Transverse colon (tissue), 4 donors: ENCODE measurements at regions not wholly inside any gene's neighbourhood (a gene's known extent, or its start where the extent isn't known, plus 50 kb on each side); places are given as distances from the start of the nearest gene placed in this dataset.

ENCODE experiments used
- DNase-seq: peaks from one replicate; pipeline ENCODE4 v3.0.0-alpha.2; 2019
- H3K27ac ChIP-seq, 4 donors: fragments of 200-600 bp; sonication (generic); 2 replicates each; pipeline ENCODE4 v1.5.1; 2016 to 2018; ENCODE audit warnings: inconsistent platforms in 4 of 4
- H3K27me3 ChIP-seq: fragments of 200-600 bp; sonication (generic); 2 replicates; pipeline ENCODE4 v1.5.1; 2017; ENCODE audit warnings: inconsistent platforms
- H3K36me3 ChIP-seq, 4 donors: fragments of 200-600 bp; sonication (generic); 2 replicates each; pipeline ENCODE4 v1.5.1; 2017 to 2019; ENCODE audit warnings: inconsistent platforms in 4 of 4
- H3K4me1 ChIP-seq, 4 donors: fragments of 200-600 bp; sonication (generic); 2 replicates each; pipeline ENCODE4 v1.5.1; 2017 to 2020; ENCODE audit warnings: inconsistent platforms in 4 of 4
- H3K4me3 ChIP-seq, 4 donors: fragments of 200-600 bp; sonication (generic); 1 replicate in 1 of 4; 2 replicates in 3 of 4; pipeline versions ENCODE4 v1.5.1 to v1.6.1; 2017 to 2019; ENCODE audit warnings: inconsistent platforms in 4 of 4
- H3K9me3 ChIP-seq, 2 donors: fragments of 200-600 bp; sonication (generic); 2 replicates each; pipeline ENCODE4 v1.5.1; 2017 to 2019; ENCODE audit warnings: inconsistent platforms in 2 of 2
- EP300 ChIP-seq: sonication (generic); formaldehyde crosslinking; IDR thresholded peaks from one replicate; pipeline ENCODE4 v1.6.1; 2017; ENCODE audit warnings: antibody characterized with exemption, low read depth
- POLR2A ChIP-seq: fragments of 450-650 bp; IDR thresholded peaks from one replicate; pipeline ENCODE4 v1.6.1; 2016; ENCODE audit warnings: antibody characterized with exemption, mild to moderate bottlenecking, moderate library complexity
- POLR2AphosphoS5 ChIP-seq, 3 donors: sonication (generic); formaldehyde crosslinking; IDR thresholded peaks; one replicate each; pipeline ENCODE4 v1.6.1; 2016; ENCODE audit warnings: antibody characterized with exemption in 3 of 3
- WGBS, 2 donors: methylation state at CpG; one replicate each; pipeline ENCODE4 v1.1.5; 2018; ENCODE audit warnings: low coverage in 1 of 2; 5-methylcytosine and 5-hydroxymethylcytosine counted together
- in situ Hi-C, 4 donors: fragments of 200-750 bp; cut with MboI; loops; one replicate each; pipeline versions ENCODE4 v1.15.0 to v1.15.1; 2017; ENCODE audit warnings: low sequenced_read_pairs in 3 of 4, low pct_ligation_motif_present in 1 of 4, low pct_unique_long_range_greater_than_20kb in 1 of 4
- intact Hi-C: fragments of 100-400 bp; cut with DNase I; formaldehyde crosslinking; loops from one replicate; pipeline ENCODE4 v1.15.1; 2023; ENCODE audit warnings: low total_unique reads
- TF ChIP-seq, protein P1 (sequence below), 5 experiments: fragments of 200-600 bp in 3 of 5; fragments of 450-650 bp in 2 of 5; sonication (generic) in 3 of 5; IDR thresholded peaks; 1 replicate in 2 of 5; 2 replicates in 3 of 5; pipeline ENCODE4 v1.5.1; 2016 to 2017; ENCODE audit warnings: antibody characterized with exemption in 5 of 5, inconsistent platforms in 3 of 5, mild to moderate bottlenecking in 2 of 5, moderate library complexity in 1 of 5

DNA sequence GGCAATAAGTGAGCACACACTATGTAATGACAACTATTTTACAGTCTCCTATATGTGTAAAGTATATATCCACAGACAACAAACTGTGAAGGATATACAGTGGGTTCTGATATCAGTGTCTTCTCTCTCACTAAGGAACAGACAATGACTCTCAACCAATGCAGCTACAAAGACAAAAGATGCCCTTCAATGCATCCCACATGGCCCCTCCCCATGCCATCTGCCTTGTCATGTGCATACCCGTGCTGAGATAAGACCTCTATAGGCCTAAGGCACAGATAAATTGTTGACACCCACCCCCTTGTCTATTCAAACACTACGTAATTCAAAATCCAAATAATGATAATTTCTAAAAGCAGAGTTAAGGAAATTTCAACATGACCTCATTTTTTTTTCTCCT is 1123.5 kb upstream of the MAP3K7 start:
- TF ChIP-seq, protein P1, sequence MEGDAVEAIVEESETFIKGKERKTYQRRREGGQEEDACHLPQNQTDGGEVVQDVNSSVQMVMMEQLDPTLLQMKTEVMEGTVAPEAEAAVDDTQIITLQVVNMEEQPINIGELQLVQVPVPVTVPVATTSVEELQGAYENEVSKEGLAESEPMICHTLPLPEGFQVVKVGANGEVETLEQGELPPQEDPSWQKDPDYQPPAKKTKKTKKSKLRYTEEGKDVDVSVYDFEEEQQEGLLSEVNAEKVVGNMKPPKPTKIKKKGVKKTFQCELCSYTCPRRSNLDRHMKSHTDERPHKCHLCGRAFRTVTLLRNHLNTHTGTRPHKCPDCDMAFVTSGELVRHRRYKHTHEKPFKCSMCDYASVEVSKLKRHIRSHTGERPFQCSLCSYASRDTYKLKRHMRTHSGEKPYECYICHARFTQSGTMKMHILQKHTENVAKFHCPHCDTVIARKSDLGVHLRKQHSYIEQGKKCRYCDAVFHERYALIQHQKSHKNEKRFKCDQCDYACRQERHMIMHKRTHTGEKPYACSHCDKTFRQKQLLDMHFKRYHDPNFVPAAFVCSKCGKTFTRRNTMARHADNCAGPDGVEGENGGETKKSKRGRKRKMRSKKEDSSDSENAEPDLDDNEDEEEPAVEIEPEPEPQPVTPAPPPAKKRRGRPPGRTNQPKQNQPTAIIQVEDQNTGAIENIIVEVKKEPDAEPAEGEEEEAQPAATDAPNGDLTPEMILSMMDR (IDR thresholded peaks at IDR 0.05) = no peak
- TF ChIP-seq POLR2A (no peak), EP300 (no peak), POLR2AphosphoS5 (IDR thresholded peaks at IDR 0.05) (no peak)
- no peak overlapping the region for H3K27ac ChIP-seq
- no peak overlapping the region for H3K4me3 ChIP-seq
- H3K9me3 ChIP-seq = no peaks in the 10 kb centered on the region
- intact Hi-C loops = no loop called here
- H3K4me1 ChIP-seq = no peaks in the 10 kb centered on the region
- H3K27me3 ChIP-seq = no peaks in the 10 kb centered on the region
- in situ Hi-C loops = no loop called here
- no peaks in the 10 kb centered on the region for H3K36me3 ChIP-seq
- 57 to 61% methylated on average over 2 of the region's 2 CpGs for WGBS, 2 donors
- no peak for DNase-seq

DNA sequence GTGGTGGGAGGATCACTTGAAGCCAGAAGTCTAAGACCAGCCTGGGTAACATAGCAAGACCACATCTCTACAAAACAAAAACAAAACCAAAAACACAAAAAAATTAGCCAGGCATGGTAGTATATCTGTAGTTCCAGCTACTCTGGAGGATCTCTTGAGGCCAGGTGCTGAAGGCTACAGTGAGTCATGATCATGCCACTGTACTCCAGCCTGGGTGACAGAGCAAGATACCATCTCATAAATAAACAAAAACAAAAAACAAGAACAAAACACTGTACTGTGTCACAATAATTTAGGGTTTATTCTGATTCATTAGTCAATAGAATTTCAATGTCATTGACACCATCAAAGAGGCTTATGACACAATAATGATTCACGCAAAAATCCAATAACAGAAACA is 1121.7 kb upstream of the MAP3K7 start:
- intact Hi-C loops (no loop called here), in situ Hi-C loops (no loop called here)
- Histone ChIP-seq H3K36me3 (no peaks in the 10 kb centered on the region), H3K27ac (no peak overlapping the region), H3K27me3 (no peaks in the 10 kb centered on the region), H3K4me3 (no peak overlapping the region), H3K9me3 (no peaks in the 10 kb centered on the region), H3K4me1 (no peaks in the 10 kb centered on the region)
- no peak for DNase-seq
- 91 to 100% methylated on average over 1 of the region's 1 CpG for WGBS, 2 donors
- TF ChIP-seq POLR2AphosphoS5 (IDR thresholded peaks at IDR 0.05) (no peak), EP300 (no peak), POLR2A (no peak)
- TF ChIP-seq, protein P1 (IDR thresholded peaks at IDR 0.05) = no peak

DNA sequence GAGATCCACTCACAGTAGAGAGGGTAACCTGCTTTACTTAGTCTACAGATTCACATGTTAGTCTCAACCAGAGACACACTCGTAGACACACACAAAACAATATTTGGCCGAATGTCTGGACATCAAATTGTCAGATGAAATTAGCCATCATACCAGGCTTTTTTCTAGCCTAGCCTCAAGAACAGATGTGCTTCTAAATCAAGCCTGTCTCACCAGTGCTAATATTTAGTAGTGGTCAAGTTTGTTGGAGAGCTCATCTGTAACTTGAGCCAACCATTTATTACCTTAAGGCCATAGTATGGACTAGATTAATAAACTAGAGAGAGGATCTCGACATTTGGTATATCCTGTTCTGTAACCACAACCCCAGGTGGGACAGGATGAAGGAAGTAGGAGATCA is 1118.8 kb upstream of the MAP3K7 start:
- TF ChIP-seq POLR2AphosphoS5 (IDR thresholded peaks at IDR 0.05) (no peak), POLR2A (no peak), EP300 (no peak)
- TF ChIP-seq, protein P1 (IDR thresholded peaks at IDR 0.05) = no peak
- no peak overlapping the region for H3K4me3 ChIP-seq
- WGBS, 2 donors = 72 to 89% methylated on average over 1 to 3 of the region's 3 CpGs
- H3K4me1 ChIP-seq = no peaks in the 10 kb centered on the region
- no peaks in the 10 kb centered on the region for H3K36me3 ChIP-seq
- DNase-seq = no peak
- no peak overlapping the region for H3K27ac ChIP-seq
- no peaks in the 10 kb centered on the region for H3K27me3 ChIP-seq
- intact Hi-C loops (no loop called here), in situ Hi-C loops (no loop called here)
- H3K9me3 ChIP-seq = no peaks in the 10 kb centered on the region

DNA sequence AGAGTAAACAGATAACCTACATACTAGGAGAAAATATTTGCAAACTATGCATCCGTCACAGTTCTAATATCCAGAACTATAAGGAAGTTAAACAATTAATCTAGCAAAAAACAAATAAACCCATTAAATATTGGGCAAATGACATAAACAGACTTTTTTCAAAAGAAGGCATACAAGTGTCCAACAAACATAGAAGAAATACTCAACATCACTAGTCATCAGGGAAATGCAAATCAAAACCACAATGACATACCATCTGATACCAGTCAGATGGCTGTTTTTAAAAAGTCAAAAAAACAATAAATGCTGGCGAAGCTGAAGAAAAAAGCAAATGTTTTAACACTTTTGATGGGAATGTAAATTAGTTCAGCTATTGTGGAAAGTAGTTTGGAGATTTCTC is 1117.7 kb upstream of the MAP3K7 start:
- H3K9me3 ChIP-seq = no peaks in the 10 kb centered on the region
- H3K4me1 ChIP-seq = no peaks in the 10 kb centered on the region
- no peak overlapping the region for H3K27ac ChIP-seq
- intact Hi-C loops (no loop called here), in situ Hi-C loops (no loop called here)
- WGBS, 2 donors = 73 to 94% methylated on average over 2 of the region's 2 CpGs
- no peaks in the 10 kb centered on the region for H3K36me3 ChIP-seq
- no peaks in the 10 kb centered on the region for H3K27me3 ChIP-seq
- H3K4me3 ChIP-seq = no peak overlapping the region
- no peak for TF ChIP-seq POLR2AphosphoS5 (IDR thresholded peaks at IDR 0.05)
- TF ChIP-seq, protein P1 (IDR thresholded peaks at IDR 0.05) = no peak
- no peak for TF ChIP-seq EP300
- TF ChIP-seq POLR2A = no peak
- DNase-seq = no peak
